ENCODE measurements at regions not wholly inside any gene's neighbourhood (a gene's known extent, or its start where the extent isn't known, plus 50 kb on each side); places are given as distances from the start of the nearest gene placed in this dataset.

DNA sequence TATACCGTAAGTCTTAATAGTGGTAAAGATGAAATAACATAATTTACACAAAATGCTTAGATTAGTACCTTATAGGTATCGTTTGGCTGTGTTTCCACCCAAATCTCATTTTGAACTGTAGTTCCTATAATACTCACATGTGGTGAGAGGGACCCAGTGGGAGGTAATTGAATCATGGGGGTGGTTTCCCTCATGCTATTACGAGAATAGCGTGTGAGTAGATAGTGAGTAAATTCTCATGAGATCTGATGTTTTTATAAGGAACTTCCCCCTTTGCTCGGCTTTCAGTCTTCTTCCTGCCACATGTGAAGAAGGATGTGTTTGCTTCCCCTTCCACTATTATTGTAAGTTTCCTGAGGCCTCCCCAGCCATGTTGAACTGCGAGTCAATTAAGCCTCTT lies 426.3 kb upstream of the POT1 start:
- no peak overlapping the region for H3K27ac ChIP-seq
- no peak overlapping the region for H3K4me3 ChIP-seq
- intact Hi-C loops (cut with DNase I; ENCODE audit: low total_unique reads): no loop called here
- H3K27me3 ChIP-seq: no peaks in the 10 kb centered on the region
- H3K4me1 ChIP-seq: no peaks in the 10 kb centered on the region
- no peaks in the 10 kb centered on the region for H3K9me3 ChIP-seq
- in situ Hi-C loops (cut with MboI; ENCODE audit: low sequenced_read_pairs in 4 of 4): no loop called here
- DNase-seq (no peak), ATAC-seq (no peak)
- no peaks in the 10 kb centered on the region for H3K36me3 ChIP-seq
- TF ChIP-seq POLR2A (IDR thresholded peaks at IDR 0.05) (no peak), CTCF (IDR thresholded peaks at IDR 0.05 in 4 of 5, conservative IDR thresholded peaks at IDR 0.05 in 1 of 5) (no peak)

DNA sequence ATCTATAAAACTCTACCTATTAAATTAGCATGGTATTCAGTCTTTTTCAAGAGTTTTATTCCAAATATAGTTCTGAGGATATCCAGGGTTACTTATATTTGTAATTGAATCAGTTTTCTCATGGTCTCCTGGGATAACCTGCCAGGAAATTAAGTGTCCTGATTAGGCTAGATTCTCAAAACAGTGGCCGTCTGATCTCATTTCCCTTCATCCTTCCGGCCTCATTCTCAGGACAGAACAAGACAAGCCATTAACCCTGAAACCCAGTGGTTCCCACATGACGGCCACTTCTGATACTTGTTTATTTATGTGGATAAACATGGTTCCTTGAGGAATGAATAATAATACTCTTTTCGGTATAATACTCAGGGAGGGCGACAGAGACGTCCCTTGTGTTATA lies 417.6 kb upstream of the POT1 start:
- TF ChIP-seq CTCF (IDR thresholded peaks at IDR 0.05 in 4 of 5, conservative IDR thresholded peaks at IDR 0.05 in 1 of 5) (no peak), POLR2A (IDR thresholded peaks at IDR 0.05) (no peak)
- no peak overlapping the region for H3K4me3 ChIP-seq
- H3K27ac ChIP-seq: no peak overlapping the region
- DNase-seq: no peak
- no peaks in the 10 kb centered on the region for H3K27me3 ChIP-seq
- H3K4me1 ChIP-seq: peaks cover 0 to 3% of the 10 kb centered on the region in 2 donors
- no peaks in the 10 kb centered on the region for H3K36me3 ChIP-seq
- no peak for ATAC-seq
- in situ Hi-C loops (cut with MboI; ENCODE audit: low sequenced_read_pairs in 4 of 4) (no loop called here), intact Hi-C loops (cut with DNase I; ENCODE audit: low total_unique reads) (no loop called here)
- no peaks in the 10 kb centered on the region for H3K9me3 ChIP-seq

GRCh38 chr7:125338110-125338509 lies 408.5 kb upstream of the POT1 start:
- intact Hi-C loops (cut with DNase I; ENCODE audit: low total_unique reads): no loop called here
- no peaks in the 10 kb centered on the region for H3K9me3 ChIP-seq
- no peak for DNase-seq
- no peaks in the 10 kb centered on the region for H3K36me3 ChIP-seq
- H3K27me3 ChIP-seq: no peaks in the 10 kb centered on the region
- in situ Hi-C loops (cut with MboI; ENCODE audit: low sequenced_read_pairs in 4 of 4): no loop called here
- H3K4me3 ChIP-seq: no peak overlapping the region
- TF ChIP-seq CTCF (IDR thresholded peaks at IDR 0.05 in 4 of 5, conservative IDR thresholded peaks at IDR 0.05 in 1 of 5) (no peak), POLR2A (IDR thresholded peaks at IDR 0.05) (no peak)
- no peak for ATAC-seq
- H3K4me1 ChIP-seq: no peaks in the 10 kb centered on the region
- no peak overlapping the region for H3K27ac ChIP-seq

- TF ChIP-seq CTCF (IDR thresholded peaks at IDR 0.05 in 4 of 5, conservative IDR thresholded peaks at IDR 0.05 in 1 of 5) (no peak), POLR2A (IDR thresholded peaks at IDR 0.05) (no peak)
- intact Hi-C loops (cut with DNase I; ENCODE audit: low total_unique reads) (no loop called here), in situ Hi-C loops (cut with MboI; ENCODE audit: low sequenced_read_pairs in 4 of 4) (no loop called here)
- Histone ChIP-seq H3K27me3 (no peaks in the 10 kb centered on the region), H3K27ac (no peak overlapping the region), H3K4me1 (no peaks in the 10 kb centered on the region), H3K4me3 (no peak overlapping the region), H3K9me3 (no peaks in the 10 kb centered on the region), H3K36me3 (no peaks in the 10 kb centered on the region)
- no peak for ATAC-seq
- DNase-seq: no peak
These were observed 406.7 kb upstream of the POT1 start for GRCh38 chr7:125336326-125336725.

GRCh38 chr7:125326666-125327255 lies 397.1 kb upstream of the POT1 start:
- in situ Hi-C loops (cut with MboI; ENCODE audit: low sequenced_read_pairs in 4 of 4): no loop called here
- H3K36me3 ChIP-seq: no peaks in the 10 kb centered on the region
- H3K4me1 ChIP-seq: no peaks in the 10 kb centered on the region
- no peak for TF ChIP-seq POLR2A (IDR thresholded peaks at IDR 0.05)
- DNase-seq (no peak), ATAC-seq (no peak)
- no peak overlapping the region for H3K27ac ChIP-seq
- intact Hi-C loops (cut with DNase I; ENCODE audit: low total_unique reads): no loop called here
- no peaks in the 10 kb centered on the region for H3K9me3 ChIP-seq
- H3K27me3 ChIP-seq: no peaks in the 10 kb centered on the region
- no peak overlapping the region for H3K4me3 ChIP-seq

Data from gastrocnemius medialis (tissue), 4 donors.